Caco-2 (cell line): ENCODE measurements at regions not wholly inside any gene's neighbourhood (a gene's known extent, or its start where the extent isn't known, plus 50 kb on each side); places are given as distances from the start of the nearest gene placed in this dataset.

Source experiments
- BruUV-seq: library from RNA; stranded (reverse); fragments of 400-500 nt; replicated peaks from 2 replicates; lab custom pipeline; 2021; lab: Mats Ljungman, UMichigan
- CTCF ChIA-PET: fragments of 300-600 bp; sonication (Branson Sonifier 250); formaldehyde crosslinking; loops from one replicate; lab custom pipeline; 2022; ENCODE audit warnings: antibody characterized with exemption; lab: Charles Lee
- POLR2A ChIA-PET: fragments of 300-600 bp; sonication (Branson Sonifier 250); formaldehyde crosslinking; loops from one replicate; lab custom pipeline; 2022; ENCODE audit warnings: antibody characterized with exemption; lab: Charles Lee
- DNase-seq, 2 experiments: peaks; one replicate each; pipeline versions ENCODE4 v3.0.0 to v3.0.0-alpha.2; 2020 to 2022
- H3K27me3 ChIP-seq: replicated peaks from 2 replicates; pipeline ENCODE4 v1.6.0; 2011; ENCODE audit warnings: low read length; ENCODE audit not compliant: control insufficient read depth, insufficient read depth
- H3K36me3 ChIP-seq: 2 replicates; pipeline ENCODE4 v1.5.1; 2011; ENCODE audit warnings: low read length; ENCODE audit not compliant: control insufficient read depth, insufficient read depth
- H3K4me1 ChIP-seq: fragments of 250-450 bp; sonication (Bioruptor Pico); 2 replicates; pipeline ENCODE4 v1.5.1; 2020; ENCODE audit warnings: mild to moderate bottlenecking
- H3K4me3 ChIP-seq: 2 replicates; pipeline ENCODE4 v1.5.1; 2011; ENCODE audit warnings: low read depth, mild to moderate bottlenecking, control low read depth, low read length
- H3K9me3 ChIP-seq: fragments of 250-450 bp; sonication (Bioruptor Pico); 2 replicates; pipeline ENCODE4 v1.5.1; 2020; ENCODE audit warnings: mild to moderate bottlenecking, moderate library complexity
- H3K27ac Mint-ChIP-seq: one replicate; pipeline ENCODE4 v1.8.0; 2022; ENCODE audit warnings: mixed read lengths; ENCODE audit not compliant: unreplicated experiment
- H3K27me3 Mint-ChIP-seq: one replicate; pipeline ENCODE4 v1.8.0; 2022; ENCODE audit warnings: mixed read lengths; ENCODE audit not compliant: insufficient read depth, unreplicated experiment
- H3K36me3 Mint-ChIP-seq: one replicate; pipeline ENCODE4 v1.8.0; 2022; ENCODE audit warnings: mild to moderate bottlenecking, mixed read lengths; ENCODE audit not compliant: insufficient read depth, unreplicated experiment
- H3K4me1 Mint-ChIP-seq: one replicate; pipeline ENCODE4 v1.8.0; 2022; ENCODE audit warnings: low read depth, mixed read lengths; ENCODE audit not compliant: unreplicated experiment
- H3K4me3 Mint-ChIP-seq: one replicate; pipeline ENCODE4 v1.8.0; 2022; ENCODE audit warnings: mild to moderate bottlenecking, moderate library complexity, mixed read lengths; ENCODE audit not compliant: unreplicated experiment
- H3K9me3 Mint-ChIP-seq: one replicate; pipeline ENCODE4 v1.8.0; 2022; ENCODE audit warnings: mixed read lengths; ENCODE audit not compliant: unreplicated experiment
- intact Hi-C: fragments of 100-400 bp; cut with micrococcal nuclease; formaldehyde crosslinking; loops from one replicate; pipeline ENCODE4 v1.10.0; 2022; ENCODE audit not compliant: unreplicated experiment
- TF ChIP-seq, protein P1 (sequence below), 2 experiments: fragments of 200-600 bp in 1 of 2; IDR thresholded peaks; 1 replicate in 1 of 2; 2 replicates in 1 of 2; pipeline versions ENCODE4 v1.5.1 to v1.8.0; 2011 to 2022; ENCODE audit warnings: antibody characterized with exemption in 1 of 2, control low read depth in 1 of 2, inconsistent platforms in 1 of 2, low read depth in 1 of 2, low read length in 1 of 2, mild to moderate bottlenecking in 1 of 2, moderate library complexity in 1 of 2; ENCODE audit not compliant: insufficient read depth in 1 of 2, severe bottlenecking in 1 of 2, unreplicated experiment in 1 of 2

DNA sequence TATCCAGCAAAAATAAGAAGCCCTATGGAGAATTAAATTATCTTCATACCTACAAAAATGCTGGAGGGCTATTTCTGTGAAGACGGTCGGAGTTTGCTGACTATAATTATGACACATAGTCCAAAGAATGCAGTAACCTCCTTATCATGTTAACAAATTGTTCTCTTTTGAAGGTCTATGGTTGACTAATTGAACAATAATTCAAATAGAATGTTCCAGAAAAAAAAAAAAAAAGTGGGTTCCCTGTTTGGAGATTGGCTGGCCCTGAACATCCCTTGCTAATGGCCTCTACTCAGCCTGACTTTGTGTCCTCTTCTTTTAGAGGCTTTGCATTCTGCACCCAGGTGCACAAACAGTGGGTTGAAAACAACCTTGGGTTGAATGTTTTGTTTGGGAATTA lies 82.8 kb upstream of the CCBE1 start:
- H3K4me1 ChIP-seq, result no peaks in the 10 kb centered on the region
- ChIA-PET CTCF (no interaction called here), POLR2A (no interaction called here)
- TF ChIP-seq, protein P1, sequence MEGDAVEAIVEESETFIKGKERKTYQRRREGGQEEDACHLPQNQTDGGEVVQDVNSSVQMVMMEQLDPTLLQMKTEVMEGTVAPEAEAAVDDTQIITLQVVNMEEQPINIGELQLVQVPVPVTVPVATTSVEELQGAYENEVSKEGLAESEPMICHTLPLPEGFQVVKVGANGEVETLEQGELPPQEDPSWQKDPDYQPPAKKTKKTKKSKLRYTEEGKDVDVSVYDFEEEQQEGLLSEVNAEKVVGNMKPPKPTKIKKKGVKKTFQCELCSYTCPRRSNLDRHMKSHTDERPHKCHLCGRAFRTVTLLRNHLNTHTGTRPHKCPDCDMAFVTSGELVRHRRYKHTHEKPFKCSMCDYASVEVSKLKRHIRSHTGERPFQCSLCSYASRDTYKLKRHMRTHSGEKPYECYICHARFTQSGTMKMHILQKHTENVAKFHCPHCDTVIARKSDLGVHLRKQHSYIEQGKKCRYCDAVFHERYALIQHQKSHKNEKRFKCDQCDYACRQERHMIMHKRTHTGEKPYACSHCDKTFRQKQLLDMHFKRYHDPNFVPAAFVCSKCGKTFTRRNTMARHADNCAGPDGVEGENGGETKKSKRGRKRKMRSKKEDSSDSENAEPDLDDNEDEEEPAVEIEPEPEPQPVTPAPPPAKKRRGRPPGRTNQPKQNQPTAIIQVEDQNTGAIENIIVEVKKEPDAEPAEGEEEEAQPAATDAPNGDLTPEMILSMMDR (IDR thresholded peaks at IDR 0.05; ENCODE audit: insufficient read depth in 1 of 2, low read depth in 1 of 2, low read length in 1 of 2, severe bottlenecking in 1 of 2, unreplicated experiment in 1 of 2), result no peak
- no peak overlapping the region for H3K4me3 ChIP-seq
- Mint-ChIP-seq H3K4me1 (peaks cover 6% of the 10 kb centered on the region), H3K27ac (no peak overlapping the region), H3K27me3 (peaks cover 6% of the 10 kb centered on the region), H3K9me3 (no peaks in the 10 kb centered on the region), H3K4me3 (no peak overlapping the region), H3K36me3 (no peaks in the 10 kb centered on the region)
- no peaks in the 10 kb centered on the region for H3K27me3 ChIP-seq
- DNase-seq, result no peak
- no peaks in the 10 kb centered on the region for H3K36me3 ChIP-seq
- no TSS peak for BruUV-seq
- H3K9me3 ChIP-seq, result no peaks in the 10 kb centered on the region
- intact Hi-C loops, result no loop called here

DNA sequence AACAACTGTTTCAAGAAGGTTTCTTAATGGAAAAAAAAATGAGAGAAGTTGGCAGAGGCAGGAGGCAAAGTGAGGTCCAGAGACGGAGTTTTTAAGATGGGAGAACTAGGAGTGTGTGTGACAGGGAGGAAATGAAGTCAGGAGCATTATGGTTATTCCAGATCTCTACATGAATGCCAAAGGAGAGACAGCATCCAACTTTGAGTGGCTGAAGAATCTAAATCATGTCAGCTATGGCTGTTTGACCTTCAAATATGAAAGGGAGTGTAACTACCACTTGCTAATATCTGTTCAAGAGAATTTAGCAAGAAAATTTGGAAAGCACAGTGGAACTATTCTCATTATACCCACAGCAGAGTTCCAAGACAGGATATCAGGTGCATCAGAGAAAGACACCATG lies 81.2 kb upstream of the CCBE1 start:
- Histone ChIP-seq H3K4me1 (no peaks in the 10 kb centered on the region), H3K27me3 (no peaks in the 10 kb centered on the region), H3K4me3 (no peak overlapping the region), H3K36me3 (no peaks in the 10 kb centered on the region), H3K9me3 (no peaks in the 10 kb centered on the region)
- Mint-ChIP-seq H3K36me3 (no peaks in the 10 kb centered on the region), H3K9me3 (no peaks in the 10 kb centered on the region), H3K4me3 (no peak overlapping the region), H3K4me1 (peaks cover 6% of the 10 kb centered on the region), H3K27me3 (peaks cover 11% of the 10 kb centered on the region), H3K27ac (no peak overlapping the region)
- ChIA-PET POLR2A (no interaction called here), CTCF (no interaction called here)
- TF ChIP-seq, protein P1 (IDR thresholded peaks at IDR 0.05; ENCODE audit: insufficient read depth in 1 of 2, low read depth in 1 of 2, low read length in 1 of 2, severe bottlenecking in 1 of 2, unreplicated experiment in 1 of 2), result no peak
- intact Hi-C loops, result no loop called here
- no peak for DNase-seq
- BruUV-seq, result no TSS peak

DNA sequence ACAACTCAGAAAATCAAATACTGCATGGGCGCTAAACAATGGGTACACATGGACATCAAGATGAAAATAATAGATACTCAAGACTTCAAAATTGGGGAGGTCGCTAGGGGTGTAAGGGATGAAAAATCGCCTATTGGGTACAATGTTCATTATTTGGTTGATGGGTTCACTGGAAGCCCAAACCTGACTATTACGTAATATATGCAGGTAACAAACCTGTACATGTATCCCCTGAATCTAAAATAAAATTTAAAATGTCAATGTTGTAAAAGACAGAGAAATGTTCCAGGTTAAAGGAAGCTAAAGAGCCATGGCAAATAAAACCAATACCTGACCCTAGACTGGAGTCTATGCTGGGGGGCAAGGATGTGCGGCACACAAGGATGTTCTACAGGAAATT lies 80.4 kb upstream of the CCBE1 start:
- Mint-ChIP-seq H3K9me3 (no peaks in the 10 kb centered on the region), H3K4me3 (no peak overlapping the region), H3K4me1 (no peaks in the 10 kb centered on the region), H3K27ac (no peak overlapping the region), H3K36me3 (no peaks in the 10 kb centered on the region), H3K27me3 (peaks cover 6% of the 10 kb centered on the region)
- Histone ChIP-seq H3K4me3 (no peak overlapping the region), H3K4me1 (no peaks in the 10 kb centered on the region), H3K27me3 (no peaks in the 10 kb centered on the region), H3K9me3 (no peaks in the 10 kb centered on the region), H3K36me3 (no peaks in the 10 kb centered on the region)
- DNase-seq, result no peak
- POLR2A ChIA-PET, result no interaction called here
- no TSS peak for BruUV-seq
- intact Hi-C loops, result no loop called here
- CTCF ChIA-PET, result no interaction called here
- TF ChIP-seq, protein P1 (IDR thresholded peaks at IDR 0.05; ENCODE audit: insufficient read depth in 1 of 2, low read depth in 1 of 2, low read length in 1 of 2, severe bottlenecking in 1 of 2, unreplicated experiment in 1 of 2), result no peak
